Activated CD4-positive, alpha-beta T cell treated with anti-CD3 and anti-CD28 coated beads, Interleukin-2, Interleukin-4, amounts not matched to agents 100 ng/mL and 50 ng/mL, durations not matched to agents 16 hours and 8 hours (primary cell): ENCODE measurements at regions not wholly inside any gene's neighbourhood (a gene's known extent, or its start where the extent isn't known, plus 50 kb on each side); places are given as distances from the start of the nearest gene placed in this dataset.

Source experiments
- DNase-seq: peaks from one replicate; pipeline ENCODE4 v3.0.0-alpha.2; 2020; ENCODE audit warnings: low spot score

GRCh38 chr3:146832857-146833458, 227.8 kb upstream of the PLSCR5 start:
- DNase-seq: no peak

DNA sequence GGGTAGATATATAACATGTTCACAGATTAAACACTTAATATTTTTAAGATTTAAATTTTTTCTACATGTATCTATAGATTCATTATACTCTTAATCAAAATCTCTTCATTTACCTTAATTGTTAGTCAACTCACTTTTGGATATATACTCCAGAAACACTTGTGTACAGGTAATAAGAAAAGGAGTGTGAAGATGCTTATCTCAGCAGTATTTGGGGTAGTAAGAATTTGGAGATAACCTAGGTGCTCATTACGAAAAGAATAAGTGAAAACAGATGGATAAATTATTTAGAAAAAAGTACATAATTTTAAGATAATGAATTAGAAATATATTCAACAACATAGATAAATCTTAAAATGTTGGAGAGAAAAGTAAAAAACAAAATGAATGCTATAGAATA, 226.5 kb upstream of the PLSCR5 start:
- DNase-seq: no peak

GRCh38 chr3:146830231-146830630, 225.1 kb upstream of the PLSCR5 start:
- no peak for DNase-seq

DNA sequence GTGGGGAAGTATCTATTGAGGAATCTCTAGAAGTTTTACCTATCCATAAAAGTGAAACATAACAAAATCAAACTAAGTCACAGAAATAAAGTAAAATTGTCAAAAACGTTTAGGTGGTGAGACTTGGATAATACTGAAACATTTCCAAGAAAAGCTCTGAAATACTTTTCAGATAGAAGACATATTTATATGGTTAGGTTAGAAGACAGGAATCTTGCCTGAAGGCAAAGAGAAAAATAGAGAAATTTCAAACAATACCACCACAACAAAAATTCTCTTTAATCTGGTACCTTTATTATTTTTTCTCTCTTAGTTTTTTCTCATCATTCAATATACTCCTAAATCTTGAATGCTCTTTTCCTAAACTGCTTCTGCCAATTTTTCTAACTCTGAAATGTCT, 222.7 kb upstream of the PLSCR5 start:
- DNase-seq: no peak

DNA sequence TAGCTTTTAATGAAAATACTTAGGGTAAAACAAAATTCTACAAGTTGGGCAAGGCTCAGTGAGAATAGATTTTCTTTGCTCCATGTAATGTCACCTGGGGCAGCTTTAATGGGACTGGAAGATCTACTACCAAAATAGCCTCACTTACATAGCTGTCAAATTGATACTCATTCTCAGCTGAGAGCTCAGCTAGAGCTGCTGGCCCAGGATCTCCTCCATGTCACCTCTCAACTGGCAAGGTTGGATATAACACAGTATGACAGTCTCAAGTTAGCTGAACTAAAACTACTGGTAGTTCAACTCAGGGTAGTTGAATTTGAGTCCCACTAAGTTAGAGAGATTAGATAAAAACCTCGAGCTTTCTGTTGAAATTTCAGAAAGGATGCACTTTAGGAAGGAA, 218.5 kb upstream of the PLSCR5 start:
- DNase-seq: no peak

DNA sequence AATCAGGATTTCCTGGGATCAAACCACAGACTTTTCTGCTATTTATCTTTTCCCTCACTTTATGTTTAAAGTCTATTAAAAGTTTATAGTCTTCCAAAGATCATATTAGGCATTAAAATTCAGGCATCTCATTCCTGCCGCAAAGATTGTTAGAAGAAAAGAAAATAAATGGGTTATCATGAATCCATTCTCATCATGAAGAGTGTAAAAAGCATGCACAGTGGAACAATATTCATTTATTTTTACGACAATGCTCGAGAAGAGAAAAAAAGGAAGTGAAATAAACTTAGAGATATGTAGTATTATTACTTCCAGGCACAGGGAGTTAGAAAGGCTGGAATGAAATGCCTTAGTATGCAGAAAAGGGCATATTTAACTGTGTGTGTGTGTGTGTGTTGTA, 213.7 kb upstream of the PLSCR5 start:
- no peak for DNase-seq

- no peak for DNase-seq
Observed at GRCh38 chr3:146818301-146818700, 213.2 kb upstream of the PLSCR5 start.

DNA sequence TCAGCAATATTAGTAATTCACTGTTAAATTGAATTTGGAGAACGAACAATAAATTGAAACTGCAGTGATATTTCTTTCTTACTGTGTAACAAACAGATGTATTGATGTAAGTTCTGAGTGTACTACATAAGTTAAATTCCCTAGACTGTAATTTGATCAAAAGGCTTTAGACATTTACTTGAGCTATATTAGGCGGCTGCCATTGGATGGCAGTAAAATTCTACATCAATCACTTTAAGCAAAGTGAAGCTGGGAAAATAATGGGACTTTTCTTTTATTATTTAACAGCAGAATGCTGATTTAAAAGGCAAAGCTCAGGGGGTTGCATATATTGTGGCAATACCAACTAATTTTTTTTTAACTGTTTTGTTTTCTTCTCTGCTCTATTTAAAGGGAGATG, 212.6 kb upstream of the PLSCR5 start:
- no peak for DNase-seq

GRCh38 chr3:146814601-146815315, 209.6 kb upstream of the PLSCR5 start:
- no peak for DNase-seq

DNA sequence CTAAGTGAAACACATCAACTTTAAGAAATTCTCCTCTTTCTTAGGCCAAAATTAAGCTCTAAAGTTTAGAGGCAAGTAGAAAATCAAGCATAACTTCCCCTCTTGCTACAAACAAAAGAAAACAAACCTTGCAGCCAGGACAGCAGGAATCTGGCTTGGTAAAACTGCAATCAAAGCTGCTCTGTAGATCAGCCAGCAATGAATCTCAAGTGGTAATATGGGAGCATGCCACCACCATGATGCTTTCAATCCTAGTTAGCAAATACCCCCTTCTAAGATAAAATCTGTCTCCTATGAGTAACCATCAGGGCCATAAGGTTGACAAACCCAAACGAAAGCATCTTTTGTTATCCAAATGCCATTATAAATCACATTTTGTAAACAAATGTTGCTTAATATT, 208.3 kb upstream of the PLSCR5 start:
- DNase-seq: no peak

DNA sequence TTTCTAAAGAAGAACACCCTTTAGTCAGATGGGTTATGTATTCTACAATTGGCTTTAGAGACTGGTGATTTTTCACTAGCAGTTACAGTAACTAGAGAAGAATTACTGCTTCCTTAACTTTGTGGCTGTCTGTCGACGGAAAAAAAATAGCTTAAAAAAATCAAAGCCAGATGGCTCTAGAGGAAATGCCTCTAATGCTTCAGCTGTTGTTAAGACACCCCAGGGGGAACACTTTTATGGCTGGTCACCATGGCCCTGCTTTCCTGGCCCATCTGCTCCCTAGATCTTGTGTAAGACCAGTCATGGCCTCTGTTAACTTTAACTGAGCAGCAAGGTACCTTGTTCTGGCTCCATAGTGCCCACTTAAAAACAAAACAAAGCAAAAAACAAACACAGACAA, 198.6 kb upstream of the PLSCR5 start:
- DNase-seq: no peak

DNA sequence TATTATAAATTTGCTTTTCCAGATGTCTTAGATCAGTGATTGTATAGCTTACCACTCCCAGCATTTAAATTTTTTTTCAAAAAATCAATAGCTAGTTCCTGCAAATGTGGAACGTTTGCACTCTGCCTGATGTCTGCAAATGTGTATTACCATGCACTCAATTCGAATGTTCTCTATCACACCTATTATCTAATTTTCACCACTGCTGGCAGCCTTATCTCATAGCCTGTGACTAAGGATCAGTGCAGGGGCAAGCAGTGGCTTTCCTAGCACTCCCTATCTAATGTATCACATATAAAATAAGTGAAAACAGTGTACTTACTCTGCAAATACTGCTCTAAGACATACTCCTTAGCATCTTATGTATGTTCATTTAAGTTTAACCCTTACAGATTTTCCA, 196.3 kb upstream of the PLSCR5 start:
- DNase-seq: no peak

- DNase-seq: no peak
Observed at GRCh38 chr3:146800484-146800883, 195.3 kb upstream of the PLSCR5 start.

GRCh38 chr3:146796078-146796477, 190.9 kb upstream of the PLSCR5 start:
- no peak for DNase-seq

- no peak for DNase-seq
Observed at GRCh38 chr3:146783446-146783845, 178.3 kb upstream of the PLSCR5 start.

- DNase-seq: no peak
Observed at GRCh38 chr3:146781606-146782005, 176.5 kb upstream of the PLSCR5 start.

DNA sequence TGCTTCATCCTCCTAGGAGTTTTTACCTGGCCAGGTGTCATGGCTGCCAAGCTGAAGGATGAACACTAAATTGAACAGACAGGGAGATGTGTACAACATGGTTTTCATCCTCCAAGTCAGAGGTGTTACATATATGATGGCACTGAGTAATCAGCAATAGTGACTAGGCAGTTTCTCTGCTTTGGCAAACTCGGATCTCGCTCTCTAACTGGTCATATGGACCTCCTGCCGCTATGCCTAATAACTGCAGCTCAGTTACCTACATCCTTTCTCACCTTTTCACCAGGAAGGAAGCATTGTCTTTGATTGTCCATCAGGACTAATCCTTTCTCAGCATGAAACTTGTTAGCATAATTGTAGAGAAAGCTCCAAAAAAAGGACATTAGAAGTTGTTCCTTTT, 175.9 kb upstream of the PLSCR5 start:
- DNase-seq: no peak

DNA sequence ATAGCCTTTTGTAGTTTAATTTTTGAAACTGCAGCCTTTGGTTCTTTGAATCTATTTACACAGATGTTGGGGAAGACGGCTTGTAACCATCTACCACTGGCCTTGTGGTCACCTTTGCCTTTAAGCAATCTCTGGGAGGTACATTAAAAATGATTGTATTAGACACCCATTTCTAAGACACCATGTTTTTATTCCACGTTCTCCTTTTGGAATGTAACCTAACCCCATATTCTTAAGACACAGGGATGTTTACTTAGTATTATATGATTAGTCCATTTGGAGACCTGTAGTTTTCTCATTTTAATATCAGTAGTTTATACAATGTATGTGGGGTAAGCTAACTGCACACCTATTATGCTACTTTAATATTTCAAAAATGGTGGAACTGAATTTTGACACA, 175.1 kb upstream of the PLSCR5 start:
- DNase-seq: no peak

DNA sequence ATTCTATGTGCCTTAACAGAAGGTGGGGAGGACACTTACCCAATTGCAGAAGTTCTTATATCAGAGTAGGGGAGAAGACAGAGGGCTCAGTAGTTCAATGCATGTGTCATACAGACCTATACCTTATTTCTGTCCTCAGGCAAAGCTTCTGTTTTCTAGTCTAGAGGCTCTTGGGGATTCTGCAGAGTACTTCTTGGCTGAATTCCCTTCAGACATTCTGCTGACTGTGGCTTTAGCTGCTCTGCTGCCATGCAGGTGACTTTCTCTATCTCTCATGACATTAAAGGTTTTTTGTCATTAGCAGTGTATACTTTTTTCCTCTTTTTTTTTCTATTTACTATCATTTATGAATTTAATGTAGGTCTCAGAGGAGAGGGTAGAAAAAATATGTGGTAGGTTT, 172.8 kb upstream of the PLSCR5 start:
- DNase-seq: no peak

DNA sequence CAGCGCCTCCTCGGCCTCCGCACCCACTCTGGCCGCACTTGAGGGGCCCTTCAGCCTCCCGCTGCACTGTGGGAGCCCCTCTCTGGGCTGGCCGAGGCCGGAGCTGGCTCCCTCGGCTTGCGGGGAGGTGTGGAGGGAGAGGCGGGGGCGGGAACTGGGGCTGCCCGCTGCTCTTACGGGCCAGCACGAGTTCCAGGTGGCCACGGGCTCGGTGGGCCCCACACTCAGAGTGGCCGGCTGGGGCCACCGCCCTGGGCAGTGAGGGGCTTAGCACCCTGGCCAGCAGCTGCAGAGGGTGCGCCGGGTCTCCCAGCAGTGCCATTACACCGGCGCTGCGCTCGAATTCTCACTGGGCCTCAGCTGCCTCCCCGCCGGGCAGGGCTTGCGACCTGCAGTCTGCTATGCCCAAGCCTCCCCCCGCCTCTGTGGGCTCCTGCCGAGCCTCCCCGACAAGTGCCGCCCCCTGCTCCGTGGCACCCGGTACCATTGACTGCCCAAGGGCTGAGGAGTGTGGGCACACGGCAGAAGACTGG, 167.1 kb upstream of the PLSCR5 start:
- no peak for DNase-seq

- no peak for DNase-seq
Observed at GRCh38 chr3:146770881-146771280, 165.7 kb upstream of the PLSCR5 start.

DNA sequence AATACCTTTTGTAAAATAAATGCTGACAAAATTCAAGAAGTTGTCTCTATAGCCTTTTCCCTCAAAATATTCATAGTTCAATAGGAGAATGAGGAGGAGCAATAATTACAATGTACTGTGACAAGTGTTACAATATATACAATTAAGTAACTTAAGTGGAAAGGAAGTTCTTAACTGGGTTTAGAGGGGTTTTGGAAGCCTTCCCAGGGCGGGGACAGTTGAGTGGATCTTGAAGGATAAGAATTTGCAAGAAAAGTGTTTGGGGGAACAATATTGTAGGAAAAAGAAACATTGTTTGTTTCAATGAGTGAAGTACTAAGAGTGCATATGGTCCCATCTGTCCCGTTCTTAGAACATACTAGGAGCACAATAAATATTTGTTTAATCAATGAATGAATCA, 165.2 kb upstream of the PLSCR5 start:
- DNase-seq: no peak

- DNase-seq: no peak
Observed at GRCh38 chr3:146757759-146758158, 152.6 kb upstream of the PLSCR5 start.

GRCh38 chr3:146750196-146750595, 145.1 kb upstream of the PLSCR5 start:
- no peak for DNase-seq
